ENCODE measurements at regions not wholly inside any gene's neighbourhood (a gene's known extent, or its start where the extent isn't known, plus 50 kb on each side); places are given as distances from the start of the nearest gene placed in this dataset.

DNA sequence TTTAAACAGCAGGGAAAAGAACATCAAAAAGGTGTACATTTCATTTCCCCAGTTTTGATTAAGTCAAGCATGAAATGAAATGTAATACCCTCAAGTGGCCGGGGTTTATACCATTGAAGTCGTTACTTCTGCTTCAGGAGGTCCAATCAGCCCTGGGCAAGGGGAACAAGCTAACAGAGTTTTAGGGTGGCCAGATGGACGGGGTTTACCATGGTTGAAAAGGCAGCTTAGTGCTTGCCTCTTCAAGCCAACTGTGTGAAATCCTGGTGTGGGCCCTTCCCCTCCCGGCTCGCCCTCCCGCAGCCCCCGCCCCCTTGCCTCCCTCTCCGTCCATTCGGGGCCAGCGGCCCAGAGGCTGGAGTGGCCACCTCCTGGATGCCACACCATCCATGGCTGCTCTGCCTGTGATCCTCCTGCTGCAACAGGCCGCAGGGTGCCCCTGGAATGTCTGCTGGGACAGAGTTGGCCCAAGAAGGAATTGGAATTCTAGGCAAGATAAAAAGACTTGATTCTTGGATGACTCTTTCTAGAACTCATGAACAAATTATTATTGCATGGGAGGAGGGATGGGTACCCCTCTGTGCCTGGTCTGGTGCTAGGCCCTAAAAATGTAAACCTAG is 296.2 kb upstream of the IRX3 start:
- H3K4me3 ChIP-seq (ENCODE audit: low read length), result no peak overlapping the region
- TF ChIP-seq, protein P1, sequence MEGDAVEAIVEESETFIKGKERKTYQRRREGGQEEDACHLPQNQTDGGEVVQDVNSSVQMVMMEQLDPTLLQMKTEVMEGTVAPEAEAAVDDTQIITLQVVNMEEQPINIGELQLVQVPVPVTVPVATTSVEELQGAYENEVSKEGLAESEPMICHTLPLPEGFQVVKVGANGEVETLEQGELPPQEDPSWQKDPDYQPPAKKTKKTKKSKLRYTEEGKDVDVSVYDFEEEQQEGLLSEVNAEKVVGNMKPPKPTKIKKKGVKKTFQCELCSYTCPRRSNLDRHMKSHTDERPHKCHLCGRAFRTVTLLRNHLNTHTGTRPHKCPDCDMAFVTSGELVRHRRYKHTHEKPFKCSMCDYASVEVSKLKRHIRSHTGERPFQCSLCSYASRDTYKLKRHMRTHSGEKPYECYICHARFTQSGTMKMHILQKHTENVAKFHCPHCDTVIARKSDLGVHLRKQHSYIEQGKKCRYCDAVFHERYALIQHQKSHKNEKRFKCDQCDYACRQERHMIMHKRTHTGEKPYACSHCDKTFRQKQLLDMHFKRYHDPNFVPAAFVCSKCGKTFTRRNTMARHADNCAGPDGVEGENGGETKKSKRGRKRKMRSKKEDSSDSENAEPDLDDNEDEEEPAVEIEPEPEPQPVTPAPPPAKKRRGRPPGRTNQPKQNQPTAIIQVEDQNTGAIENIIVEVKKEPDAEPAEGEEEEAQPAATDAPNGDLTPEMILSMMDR (conservative IDR thresholded peaks at IDR 0.05; ENCODE audit: low read length), result no peak
- DNase-seq (ENCODE audit: low read depth), result no peak

DNA sequence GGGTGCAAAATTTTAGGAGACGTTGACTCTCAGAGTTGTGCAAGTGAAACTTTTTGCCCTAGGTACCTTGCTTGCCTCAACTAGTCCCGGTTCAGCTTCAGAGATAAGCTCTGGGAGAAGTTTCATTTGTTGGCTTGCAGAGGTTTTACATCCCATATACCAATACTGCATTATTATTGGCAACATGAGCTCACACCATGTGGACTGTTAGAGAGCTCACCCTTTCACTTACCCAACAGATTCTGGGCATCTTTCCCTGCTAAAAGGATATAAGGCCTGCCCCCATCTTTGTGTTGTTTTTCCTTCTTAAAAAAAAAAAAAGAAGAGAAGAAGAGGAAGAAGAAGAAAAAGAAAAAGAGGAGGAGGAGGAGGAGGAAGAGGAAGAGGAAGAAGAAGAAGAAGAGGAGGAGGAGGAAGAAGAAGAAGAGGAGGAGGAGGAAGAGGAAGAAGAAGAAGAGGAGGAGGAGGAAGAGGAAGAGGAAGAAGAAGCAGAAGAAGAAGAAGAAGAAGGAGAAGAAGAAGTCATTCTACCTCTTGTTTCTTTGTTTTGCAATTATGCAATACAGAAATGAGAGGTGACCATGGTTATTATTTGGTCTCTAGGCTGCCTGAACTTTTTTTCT is 292.6 kb upstream of the IRX3 start:
- TF ChIP-seq, protein P1 (conservative IDR thresholded peaks at IDR 0.05; ENCODE audit: low read length), result no peak
- H3K4me3 ChIP-seq (ENCODE audit: low read length), result no peak overlapping the region
- no peak for DNase-seq (ENCODE audit: low read depth)

DNA sequence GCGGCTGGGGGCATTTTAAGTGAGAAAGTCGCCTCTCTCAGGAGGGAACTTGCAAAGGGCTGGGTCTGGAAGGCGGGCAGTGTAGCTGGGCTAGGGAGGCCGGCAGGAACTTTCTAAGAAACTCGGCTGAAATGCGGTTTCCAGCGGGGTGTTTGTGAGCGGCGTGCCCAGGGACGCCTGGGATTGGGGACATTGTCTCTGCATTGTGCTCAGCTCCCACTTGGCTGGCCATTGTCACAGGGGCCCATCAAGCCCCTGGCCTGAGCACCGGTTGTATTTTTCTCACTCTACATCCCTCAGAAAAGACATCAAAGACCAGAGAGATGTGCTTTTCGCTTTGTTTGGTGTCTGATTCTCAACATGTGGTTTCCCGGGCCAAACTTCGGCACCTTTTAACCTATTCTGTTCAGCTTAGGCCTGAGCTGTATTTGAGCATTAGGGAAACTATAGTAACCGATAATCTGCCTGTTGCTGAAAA is 291.1 kb upstream of the IRX3 start:
- no peak overlapping the region for H3K4me3 ChIP-seq (ENCODE audit: low read length)
- TF ChIP-seq, protein P1 (conservative IDR thresholded peaks at IDR 0.05; ENCODE audit: low read length), result no peak
- no peak for DNase-seq (ENCODE audit: low read depth)

DNA sequence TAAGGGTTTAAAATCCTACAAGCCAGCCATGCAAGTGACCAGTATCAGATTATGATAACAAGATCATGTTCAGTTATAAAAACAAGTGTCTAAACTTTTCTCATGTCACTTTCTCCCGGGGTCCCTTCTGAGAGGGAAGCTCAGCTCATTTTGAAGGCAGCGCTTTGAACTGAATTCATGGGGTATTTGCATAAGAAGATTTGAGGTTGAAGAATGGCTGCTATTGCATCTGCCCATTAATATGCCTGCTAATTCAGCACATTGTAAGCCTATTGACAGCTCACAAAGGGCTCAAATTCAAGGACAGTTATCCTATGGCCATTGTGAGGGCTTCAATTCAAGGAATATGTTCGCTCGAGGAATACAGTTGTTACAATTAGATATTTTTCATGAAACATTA is 290.2 kb upstream of the IRX3 start:
- H3K4me3 ChIP-seq (ENCODE audit: low read length), result no peak overlapping the region
- DNase-seq (ENCODE audit: low read depth), result no peak
- TF ChIP-seq, protein P1 (conservative IDR thresholded peaks at IDR 0.05; ENCODE audit: low read length), result no peak

DNA sequence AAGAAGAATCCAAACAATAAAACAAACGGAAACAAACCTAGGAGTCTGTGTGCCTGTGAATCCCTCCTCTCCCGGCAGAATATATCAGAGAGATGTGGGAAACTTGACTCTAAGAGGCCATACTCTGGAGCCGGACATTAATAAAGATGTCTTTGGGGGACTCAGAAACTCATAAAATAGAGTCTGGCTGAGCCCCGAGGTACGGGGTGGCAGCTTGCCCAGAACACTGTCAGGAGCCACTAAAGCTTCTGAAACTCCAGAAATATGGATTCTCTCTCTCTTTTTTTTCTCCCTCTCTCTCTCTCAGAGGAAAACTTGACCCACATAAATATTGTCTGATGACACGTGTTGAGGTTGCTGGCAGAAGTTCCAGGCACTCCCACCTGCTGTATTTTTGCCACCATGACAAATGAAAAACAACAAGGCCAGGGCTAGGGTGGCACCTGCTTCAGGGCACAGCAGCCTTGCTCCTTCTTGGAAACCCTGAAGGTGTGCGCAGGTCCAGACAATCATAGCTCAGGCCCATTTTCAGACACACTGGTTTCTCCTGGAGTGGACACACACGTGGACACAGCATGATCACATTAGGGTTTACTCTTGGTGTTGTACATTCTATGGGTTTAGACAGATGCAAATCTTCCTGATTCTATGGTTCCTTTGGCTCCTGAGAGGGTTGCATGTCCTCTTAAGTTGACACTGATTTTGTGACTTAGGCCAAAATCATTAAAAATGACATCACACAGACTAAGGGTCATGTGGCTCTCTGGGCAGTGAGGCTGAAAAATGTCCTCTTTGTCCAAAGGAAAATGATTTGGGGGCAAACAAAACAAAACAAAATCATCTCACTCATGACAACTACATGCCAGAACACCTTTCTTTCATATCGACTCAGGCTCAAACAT is 282.6 kb upstream of the IRX3 start:
- no peak overlapping the region for H3K4me3 ChIP-seq (ENCODE audit: low read length)
- DNase-seq (ENCODE audit: low read depth), result no peak
- TF ChIP-seq, protein P1 (conservative IDR thresholded peaks at IDR 0.05; ENCODE audit: low read length), result no peak

DNA sequence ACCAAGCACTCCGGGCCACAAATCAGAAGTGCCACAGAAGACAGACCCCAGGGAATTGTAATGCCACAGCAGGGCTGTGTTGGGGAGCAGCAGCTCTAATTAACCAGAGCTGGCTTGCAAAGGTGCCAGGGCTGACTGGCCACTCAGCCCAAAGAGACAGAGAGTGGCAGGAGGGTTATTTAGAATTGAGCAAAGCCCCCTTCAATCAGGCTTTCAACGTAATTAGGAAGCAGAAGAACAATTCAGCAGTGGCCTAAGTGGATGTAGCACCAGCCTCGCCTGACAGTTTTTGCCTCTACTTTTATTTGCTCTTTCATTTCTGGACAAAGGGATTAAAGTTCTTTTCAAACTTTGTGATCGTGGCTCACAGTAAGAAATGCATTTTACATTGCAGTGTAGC is 278.3 kb upstream of the IRX3 start:
- H3K4me3 ChIP-seq (ENCODE audit: low read length), result no peak overlapping the region
- TF ChIP-seq, protein P1 (conservative IDR thresholded peaks at IDR 0.05; ENCODE audit: low read length), result no peak
- DNase-seq (ENCODE audit: low read depth), result no peak
